ENCODE measurements at regions not wholly inside any gene's neighbourhood (a gene's known extent, or its start where the extent isn't known, plus 50 kb on each side); places are given as distances from the start of the nearest gene placed in this dataset.

- TF ChIP-seq TAF1 (IDR thresholded peaks at IDR 0.05; ENCODE audit: borderline replicate concordance, insufficient read depth, low read length), result no peak
- no peak for TF ChIP-seq POLR2AphosphoS5 (IDR thresholded peaks at IDR 0.05; ENCODE audit: low read depth, low read length)
Measured at GRCh38 chr6:132961610-132962009, 147.2 kb downstream of the RPS12 start.
